ENCODE measurements at regions not wholly inside any gene's neighbourhood (a gene's known extent, or its start where the extent isn't known, plus 50 kb on each side); places are given as distances from the start of the nearest gene placed in this dataset.
A peak's percentile ranks its signal among the peaks of the same experiment; 100 is the strongest.

DNA sequence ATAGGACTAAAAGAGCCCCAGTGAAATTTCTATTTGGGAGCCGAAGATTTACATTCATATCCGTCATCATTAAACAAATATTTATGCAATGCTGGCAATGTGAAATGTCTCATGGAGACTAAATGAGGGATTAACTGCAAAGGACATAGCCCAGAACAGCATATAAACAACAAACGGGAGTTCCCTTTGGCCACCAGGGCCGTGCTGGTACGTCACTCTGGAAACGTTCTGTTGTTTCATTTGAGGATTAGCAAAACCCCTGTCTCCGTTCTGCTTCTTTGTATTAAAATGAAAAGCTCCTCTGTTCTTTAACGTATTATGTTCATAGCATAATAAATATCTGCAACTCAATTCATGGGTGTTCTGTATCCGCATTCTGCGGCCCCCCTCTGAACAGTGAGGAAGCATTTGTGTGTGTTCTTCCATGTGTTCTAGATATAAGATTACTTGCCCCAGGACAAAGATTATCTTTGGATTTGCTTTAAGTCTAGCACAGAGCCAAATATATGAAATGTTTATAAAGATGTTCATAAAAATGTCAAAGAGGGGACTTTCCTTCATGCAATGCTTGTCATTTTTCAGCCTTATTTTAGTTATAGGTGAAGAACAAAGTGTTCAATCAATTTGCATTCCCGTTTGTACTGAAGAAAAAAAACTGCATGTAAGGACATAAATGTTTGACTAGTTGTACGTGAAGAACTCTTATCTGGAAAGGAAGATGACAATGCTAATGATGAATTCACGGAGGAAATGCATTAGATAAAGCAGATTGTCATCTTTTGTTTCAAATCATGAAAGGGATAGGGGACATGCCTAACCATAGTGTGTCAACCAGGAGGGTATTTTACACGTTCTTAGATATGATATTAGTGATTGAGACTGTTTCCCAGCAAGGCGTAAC is 90.0 kb upstream of the TNFAIP3 start:
- DNase-seq (ENCODE audit: low read depth, low spot score) = no peak

DNA sequence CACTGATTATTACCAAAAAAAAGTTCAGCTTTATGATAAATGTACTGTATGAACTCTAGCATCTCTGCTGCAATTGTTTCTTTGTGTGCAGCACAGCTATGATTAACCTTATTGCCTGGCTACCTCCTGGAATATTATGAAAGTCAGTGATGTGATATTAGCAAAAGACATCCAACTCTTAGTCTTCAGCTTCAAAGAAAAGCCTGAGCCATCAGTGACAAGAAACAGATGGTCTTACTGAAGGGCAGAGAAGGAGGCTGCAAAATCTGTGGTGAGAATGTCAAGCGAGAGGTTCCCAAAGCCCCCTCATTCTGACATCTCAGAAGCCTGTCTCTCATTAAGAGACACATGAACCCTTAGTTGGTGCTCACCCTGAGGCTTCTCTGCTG is 89.4 kb upstream of the TNFAIP3 start:
- DNase-seq (ENCODE audit: low read depth, low spot score) = no peak

DNA sequence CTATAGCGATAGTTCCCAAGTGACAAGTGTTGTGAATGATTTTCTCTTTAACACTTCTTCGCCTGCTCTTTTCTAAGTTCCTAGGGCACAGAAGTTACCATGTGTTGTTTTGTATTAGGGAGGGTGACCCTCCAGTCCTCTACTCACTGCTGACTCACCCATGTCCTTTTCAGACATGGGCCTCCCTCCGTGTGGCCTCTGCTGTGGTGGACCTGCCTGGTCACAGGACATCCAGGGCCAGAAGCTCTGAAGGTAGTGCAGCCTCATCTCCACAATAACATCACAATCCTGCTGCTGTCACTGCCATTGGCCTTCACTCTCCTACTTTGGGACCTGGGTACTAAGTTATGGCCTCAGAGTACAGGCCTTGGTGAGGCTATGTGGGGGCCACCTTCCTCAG is 87.1 kb upstream of the TNFAIP3 start:
- no peak for DNase-seq (ENCODE audit: low read depth, low spot score)

DNA sequence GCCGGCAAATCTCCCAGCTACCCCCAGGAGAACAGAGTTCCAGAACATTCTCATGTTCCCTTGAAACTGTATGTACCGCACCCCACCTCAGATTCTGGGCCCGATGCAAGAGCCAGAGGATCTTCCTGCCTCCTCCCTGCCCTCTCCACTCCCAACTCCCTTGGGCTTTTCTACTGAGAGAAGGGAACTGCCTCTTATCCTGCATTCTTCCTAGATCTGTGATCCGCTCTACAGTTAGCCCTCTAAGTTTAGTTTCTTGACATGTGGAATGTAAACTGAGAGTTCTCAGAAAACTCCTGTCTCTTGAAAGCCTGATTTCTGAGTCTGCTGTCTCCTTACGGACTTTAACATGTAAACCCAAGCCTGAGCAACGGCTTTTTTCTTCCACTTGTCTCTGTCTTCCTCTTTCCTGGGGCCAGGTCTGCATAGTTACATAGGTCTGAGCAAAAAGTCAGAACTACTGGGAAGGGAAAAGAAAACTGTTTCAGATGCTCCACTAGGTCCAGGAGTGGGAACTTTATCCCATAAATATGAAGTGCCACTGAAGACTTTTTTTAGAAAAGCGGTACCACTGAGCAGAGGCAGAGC is 86.5 kb upstream of the TNFAIP3 start:
- no peak for DNase-seq (ENCODE audit: low read depth, low spot score)

DNA sequence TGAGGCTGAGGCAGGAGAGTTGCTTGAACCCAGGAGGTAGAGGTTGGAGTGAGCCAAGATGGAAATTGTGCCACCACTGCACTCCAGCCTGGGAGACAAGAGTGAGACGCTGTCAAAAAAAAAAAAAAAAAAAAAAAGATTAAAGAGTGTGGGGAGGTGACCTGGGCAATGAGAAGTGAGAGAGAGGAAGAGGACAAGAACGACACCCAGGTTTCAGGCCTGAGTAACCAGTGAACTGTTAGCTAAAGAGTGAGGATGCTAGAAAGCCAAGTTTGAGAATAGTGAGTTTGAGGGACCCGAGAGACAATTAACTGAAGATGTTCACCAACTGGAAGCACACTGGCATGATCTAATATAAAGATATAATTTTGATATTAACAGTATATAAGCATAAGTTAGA is 85.4 kb upstream of the TNFAIP3 start:
- DNase-seq (ENCODE audit: low read depth, low spot score) = no peak

DNA sequence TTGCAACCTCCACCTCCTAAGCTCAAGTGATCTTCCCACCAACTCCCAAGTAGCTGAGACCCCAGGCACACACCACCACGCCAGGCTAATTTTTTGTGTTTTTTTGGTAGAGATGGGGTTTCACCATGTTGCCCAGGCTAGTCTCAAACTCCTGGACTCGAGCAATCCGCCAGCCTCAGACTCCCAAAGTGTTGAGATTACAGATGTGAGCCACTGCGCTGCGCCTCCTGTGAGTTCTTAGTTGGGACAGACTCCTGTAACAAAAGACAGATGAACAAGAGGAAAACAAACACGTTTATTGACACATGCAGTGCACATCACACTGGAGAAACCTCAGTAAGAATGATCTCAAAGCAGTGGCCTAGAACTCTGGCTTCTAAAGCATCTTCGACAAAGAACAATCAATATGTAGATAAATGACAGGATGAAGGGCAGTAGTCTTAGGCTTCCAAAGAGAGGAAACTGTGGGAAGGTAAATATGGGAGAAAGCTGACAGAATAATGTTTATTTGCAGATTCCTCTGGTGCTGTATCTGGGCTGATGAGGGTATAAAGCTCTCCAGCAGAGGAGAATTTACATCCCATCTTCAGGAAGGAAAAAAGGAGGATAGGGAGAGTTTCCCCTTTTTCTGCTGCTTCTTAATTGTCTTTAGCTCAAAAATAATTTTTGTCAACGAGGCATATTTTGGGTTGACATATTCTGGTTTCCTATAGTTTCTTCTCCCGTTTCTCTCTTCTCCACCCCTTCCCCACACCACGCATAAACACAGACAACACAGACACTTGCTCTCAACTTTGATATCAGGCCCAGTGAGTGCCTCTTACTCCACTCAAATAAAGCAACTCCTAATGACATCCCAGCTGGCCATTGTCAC is 84.7 kb upstream of the TNFAIP3 start:
- DNase-seq (ENCODE audit: low read depth, low spot score) = no peak

DNA sequence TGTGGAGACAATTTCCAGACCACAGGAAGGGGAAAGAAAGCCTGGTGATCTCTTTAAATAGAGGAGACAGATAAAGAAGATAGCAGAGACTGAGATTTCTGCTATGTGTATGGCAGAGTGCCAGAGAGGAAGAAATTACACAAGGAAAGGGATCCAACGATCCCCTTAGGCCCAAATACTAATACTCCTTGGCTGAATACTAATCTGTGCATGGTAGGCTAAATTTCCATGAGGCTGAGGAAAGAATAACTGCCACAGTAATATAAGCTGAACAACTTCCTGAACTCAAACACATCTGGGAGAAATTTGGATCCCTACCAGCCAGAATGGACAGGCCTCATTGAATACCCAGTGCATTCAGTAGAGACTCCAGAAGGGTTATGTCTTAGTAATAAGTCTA is 83.3 kb upstream of the TNFAIP3 start:
- no peak for DNase-seq (ENCODE audit: low read depth, low spot score)

DNA sequence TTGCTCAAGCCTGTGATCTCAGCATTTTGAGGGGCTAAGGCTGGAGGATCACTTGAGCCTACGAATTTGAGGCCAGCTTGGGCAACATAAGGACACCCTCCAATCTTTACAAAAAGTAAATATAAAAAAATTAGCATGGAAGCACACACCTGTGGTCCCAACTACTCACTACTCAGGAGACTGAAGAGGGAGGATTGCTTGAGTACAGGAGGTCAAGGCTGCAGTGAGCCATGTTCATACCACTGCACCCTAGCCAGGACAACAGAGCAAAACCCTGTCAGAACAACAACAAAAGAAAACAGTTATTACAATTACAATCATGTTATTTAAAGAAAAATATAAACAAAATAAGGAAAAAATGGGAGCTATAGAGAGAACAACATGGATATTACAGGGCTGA is 82.5 kb upstream of the TNFAIP3 start:
- DNase-seq (ENCODE audit: low read depth, low spot score) = no peak

DNA sequence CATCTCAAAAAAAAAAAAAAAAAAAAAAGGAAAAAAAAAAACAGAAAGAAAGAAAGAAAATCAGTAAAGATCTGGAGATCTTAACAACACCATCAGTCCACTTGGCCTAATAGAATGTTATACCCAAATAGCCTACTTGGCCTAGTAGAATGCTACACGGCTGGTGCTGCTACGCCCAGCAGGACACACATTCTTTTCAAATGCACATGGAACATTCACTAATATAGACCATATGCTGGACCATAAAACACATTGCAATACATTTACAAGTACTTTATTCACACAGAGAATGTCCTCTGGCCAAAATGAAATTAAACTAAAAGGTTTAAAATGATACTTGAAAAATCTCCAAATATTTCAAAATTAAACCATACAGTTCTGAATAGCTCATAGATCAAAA is 80.0 kb upstream of the TNFAIP3 start:
- no peak for DNase-seq (ENCODE audit: low read depth, low spot score)

DNA sequence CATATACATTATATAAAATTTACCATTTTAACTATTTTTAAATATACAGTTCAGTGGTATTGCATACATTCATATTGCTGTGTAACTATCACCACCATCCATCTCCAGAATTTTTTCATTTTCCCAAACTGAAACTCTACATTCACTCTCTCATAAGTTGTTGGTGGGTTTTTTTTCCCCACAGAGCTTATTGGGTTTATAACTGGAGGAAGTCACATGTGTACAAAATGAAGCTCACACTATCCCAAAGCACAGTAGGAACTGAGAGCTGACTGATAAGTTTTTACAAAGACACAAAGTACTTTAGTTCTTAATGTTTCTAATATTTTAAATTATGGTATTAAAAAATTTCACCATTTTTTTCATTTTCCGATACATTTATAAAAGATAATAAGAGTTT is 78.8 kb upstream of the TNFAIP3 start:
- no peak for DNase-seq (ENCODE audit: low read depth, low spot score)

DNA sequence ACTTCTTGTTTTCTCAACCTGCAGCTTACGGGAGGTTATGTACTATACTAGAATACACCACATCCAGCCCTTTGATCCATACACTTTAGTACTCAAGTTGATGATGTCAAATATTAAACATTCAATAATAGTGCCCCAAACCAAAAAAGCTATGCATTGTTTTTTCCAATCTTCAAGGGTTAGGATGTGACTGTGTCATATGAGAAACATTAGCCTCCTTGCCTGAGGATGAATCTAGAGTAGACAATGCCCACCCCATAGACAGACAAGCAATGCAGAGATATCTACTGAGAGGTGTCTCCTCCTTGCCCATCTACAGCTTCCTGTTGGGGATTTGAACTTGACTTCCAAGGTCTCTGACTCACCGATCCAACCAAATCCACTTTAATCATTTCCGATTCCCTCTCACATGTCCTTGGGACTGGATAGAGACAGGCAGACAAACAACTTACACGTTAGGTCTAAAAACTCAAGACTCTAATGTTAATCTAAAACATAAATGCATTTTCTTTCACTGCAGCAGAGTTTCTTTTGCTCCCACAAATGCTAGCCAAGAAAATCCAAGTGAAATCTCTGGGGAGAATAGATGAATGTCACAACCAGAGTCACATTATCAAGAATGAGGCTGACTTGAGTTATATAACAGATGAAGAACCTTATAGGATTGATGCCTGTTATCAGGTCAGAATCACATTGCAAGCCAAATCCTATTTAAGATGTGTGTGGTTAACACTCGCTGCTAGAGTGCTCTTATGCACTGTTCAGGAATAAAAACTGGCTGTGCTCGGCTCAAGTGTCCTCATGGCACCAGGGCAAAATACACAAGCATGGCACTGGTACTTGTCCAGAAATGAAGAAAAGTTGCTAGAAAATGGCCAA is 75.5 kb upstream of the TNFAIP3 start:
- DNase-seq (ENCODE audit: low read depth, low spot score) = no peak

DNA sequence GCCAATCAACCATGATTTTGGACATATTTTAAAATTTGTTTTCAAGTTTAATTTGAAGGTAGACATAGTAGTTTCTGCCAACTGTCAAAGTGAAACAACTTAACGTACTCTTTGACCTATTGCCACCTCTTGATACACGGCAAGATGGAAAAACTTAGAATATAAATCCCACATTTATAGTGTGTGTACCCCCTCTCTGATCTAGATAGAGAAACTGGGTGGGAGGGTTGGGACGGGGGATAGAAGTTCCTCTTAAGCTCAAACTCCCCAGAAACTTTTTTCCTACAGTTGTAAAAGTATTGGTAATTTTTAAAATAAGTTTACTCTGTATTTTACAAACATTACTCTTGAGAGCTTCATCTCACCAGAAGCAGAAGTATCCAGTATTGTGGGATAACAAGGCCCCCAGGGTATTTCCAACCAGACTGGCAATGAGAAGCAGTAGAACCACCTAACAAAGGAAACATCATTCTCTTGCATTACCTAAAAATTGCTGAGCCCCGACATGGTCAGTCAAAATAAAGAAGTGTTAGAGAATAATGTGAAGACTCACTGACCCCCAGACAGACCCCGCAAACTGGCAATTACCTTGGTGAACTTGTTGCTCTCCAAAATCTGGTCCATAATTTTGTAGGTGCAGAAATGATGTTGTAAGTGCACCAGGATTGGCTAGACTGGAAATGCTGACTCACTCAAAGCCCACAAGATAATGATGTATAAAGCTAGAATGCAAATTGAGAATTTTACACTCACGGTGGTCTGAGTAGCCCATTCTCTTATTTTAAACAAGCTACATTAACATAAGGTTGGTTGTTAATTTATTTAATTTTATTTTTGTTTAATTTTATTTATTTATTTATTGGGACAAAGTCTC is 74.7 kb upstream of the TNFAIP3 start:
- DNase-seq (ENCODE audit: low read depth, low spot score) = no peak

DNA sequence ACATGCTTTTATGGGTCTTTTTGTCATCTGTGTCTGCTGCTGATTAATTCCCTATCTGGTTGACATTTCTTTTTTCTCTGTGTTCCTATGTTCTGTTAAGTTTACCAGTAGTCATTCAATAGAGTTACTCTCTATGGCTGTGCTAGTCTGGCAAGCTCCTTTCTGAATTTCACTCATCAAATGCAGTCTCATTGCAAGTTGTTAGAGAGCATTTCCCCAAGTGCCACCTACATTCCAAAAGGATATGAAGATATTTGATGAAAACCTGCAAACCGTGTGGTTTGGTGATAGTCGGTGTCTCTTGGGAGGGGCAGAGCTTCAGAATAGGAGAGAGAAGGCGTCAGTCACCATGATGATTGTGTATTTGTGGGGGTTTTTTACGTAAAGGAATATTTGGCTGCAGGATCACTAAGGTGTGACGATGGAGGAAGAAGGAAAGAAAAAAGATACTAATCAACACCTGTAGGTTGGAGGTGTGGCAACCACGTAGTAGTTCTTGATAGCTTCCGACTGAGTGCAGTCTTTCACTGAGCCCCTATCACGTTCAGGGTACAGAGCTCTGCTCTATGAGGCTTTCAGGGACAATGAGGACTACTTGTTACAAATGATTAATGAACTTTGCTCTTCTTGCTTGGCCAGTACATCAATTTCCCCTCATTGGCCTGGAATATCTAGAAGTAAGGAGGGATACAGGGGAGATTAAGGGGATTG is 73.1 kb upstream of the TNFAIP3 start:
- DNase-seq (ENCODE audit: low read depth, low spot score) = no peak

DNA sequence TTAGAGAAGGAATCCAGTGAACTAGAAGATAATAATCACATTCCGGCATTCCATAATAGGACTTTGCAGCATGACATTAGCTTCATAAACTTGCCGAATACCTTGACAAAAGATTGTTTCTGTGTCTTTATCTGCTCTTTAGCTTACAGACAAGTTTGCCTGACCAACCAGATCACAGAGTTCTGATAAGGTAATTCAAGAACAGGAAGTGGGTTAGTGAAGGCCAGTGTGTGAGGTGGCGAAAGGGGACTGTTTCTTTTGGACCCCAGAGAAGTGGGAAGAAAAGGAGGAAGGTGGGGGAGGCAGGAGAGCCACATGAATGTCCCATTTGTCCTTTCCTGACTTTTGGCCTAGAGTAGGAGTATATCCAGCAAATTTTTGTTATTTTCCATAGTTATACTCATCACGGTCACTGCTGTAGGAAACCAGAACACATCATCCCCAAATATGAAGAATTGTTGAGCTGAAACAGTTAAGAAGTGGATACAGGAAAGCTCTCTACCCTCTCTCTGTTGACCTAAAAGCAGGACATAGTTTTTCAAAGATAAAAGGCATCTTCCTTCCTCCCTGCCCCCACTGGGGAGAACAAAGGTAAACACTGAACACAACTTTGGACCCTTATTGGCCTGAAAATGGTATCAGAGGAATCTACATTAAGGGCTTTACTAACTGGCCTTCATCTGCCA is 72.4 kb upstream of the TNFAIP3 start:
- no peak for DNase-seq (ENCODE audit: low read depth, low spot score)

DNA sequence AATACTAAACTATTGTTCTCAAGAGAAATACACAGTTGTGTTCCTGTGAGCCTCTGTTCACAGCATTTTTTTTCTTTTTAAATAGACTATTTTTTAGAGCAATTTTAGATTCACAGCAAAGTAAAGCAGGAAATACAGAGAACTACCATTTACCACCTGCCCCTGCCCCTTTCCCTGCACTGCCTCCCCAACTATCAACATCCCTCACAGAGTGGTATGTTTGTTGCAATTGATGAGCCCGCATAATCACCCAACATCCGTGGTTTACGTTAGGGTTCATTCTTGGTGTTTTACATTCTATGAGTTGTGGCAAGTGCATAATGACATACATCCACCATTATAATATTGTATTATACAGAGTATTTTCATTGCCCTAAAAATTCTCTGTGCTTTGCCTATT is 71.6 kb upstream of the TNFAIP3 start:
- no peak for DNase-seq (ENCODE audit: low read depth, low spot score)

DNA sequence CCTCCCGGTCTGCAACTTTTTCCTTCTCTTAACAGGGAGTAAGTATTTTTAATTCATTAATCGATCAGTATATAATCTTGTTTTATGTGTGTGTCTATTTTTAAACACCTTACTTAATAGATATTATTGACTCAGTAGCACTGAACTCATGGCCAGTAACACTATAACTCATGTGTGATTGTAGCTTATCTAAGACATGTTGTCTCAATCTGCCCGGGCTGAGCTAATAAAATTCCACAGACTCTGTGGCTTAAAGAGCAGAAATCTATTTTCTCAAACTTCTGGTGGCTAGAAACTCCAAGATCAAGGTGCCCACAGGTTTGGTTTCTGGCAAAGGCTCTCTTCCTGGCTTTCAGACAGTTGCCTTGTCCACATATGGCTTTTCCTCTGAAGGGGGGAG is 68.8 kb upstream of the TNFAIP3 start:
- DNase-seq (ENCODE audit: low read depth, low spot score) = no peak

DNA sequence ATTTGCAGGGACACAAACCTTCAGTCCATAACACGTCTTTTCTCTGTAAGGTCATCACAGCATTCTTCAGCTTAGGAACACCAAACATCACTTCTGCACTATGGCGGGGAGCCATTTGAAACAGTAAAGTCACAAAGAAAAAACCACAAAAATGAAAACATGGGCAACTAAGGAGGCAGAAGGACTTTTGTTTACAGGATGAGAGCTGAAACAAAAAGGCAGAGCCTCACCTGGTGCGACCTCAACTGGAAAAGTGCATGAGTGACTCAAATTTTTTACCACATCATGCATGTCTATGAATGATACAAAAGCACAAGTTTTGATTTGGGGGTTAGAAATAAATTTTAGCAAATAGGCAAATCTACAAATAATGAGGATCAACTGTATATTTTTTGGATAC is 68.2 kb upstream of the TNFAIP3 start:
- DNase-seq (ENCODE audit: low read depth, low spot score) = no peak

DNA sequence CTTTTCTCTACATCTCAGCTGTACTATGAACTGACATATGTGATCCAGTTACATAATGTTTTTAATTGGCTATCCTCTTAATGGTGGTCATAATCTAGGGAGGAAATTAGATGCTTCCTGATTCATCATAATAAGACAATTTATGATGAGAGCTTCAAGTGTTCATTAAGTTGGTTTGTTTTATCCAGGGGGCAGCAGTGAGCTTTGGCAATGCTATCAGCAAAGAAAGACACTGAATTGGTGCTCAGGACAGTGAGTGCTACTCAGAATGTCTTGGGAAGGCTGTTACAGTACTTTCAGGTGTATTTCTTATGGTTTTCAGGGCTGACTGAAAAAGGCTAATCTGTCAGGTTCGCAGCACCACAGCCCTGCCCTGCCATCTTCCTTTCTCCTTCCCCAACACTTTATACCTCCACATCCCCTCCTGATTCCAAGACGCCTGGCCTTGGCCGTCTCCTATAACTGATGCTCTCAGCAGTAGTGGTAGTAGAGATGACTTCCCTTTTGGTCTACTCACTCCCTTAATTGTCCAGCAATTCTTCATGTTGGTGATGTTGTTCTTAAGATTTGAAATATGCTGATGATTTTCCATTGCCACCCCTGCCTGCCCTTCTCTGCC is 67.0 kb upstream of the TNFAIP3 start:
- DNase-seq (ENCODE audit: low read depth, low spot score) = peak; percentile 32

DNA sequence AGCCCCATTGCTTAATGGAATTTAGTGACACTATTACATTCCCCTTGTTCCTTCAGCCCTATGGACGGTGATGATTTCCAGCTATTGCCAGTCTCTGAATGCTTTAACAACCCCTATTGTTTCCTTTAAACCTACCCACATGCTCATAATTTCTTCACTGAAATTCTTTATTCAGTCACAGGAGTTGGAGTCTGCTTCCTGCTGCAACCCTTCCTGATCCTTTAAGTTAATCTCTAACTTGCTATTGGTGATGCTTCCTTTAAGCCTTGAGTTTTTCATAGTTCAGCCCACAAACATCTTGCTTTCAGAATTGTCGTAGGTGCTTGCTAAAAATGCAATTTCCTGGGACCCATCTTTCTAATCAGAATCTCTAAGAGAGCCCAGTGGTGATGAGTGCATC is 66.3 kb upstream of the TNFAIP3 start:
- no peak for DNase-seq (ENCODE audit: low read depth, low spot score)
